Neutrophil (primary cell): ENCODE measurements at regions not wholly inside any gene's neighbourhood (a gene's known extent, or its start where the extent isn't known, plus 50 kb on each side); places are given as distances from the start of the nearest gene placed in this dataset.
"Not testable (repeated sequence)": the region's sequence is repeated elsewhere in the genome, so short reads cannot be mapped to it uniquely, and the experiment has no call there.

Source experiments
- H3K27ac ChIP-seq: fragments of 200-600 bp; sonication (generic); 2 replicates; pipeline ENCODE4 v1.5.1; 2016; ENCODE audit warnings: mild to moderate bottlenecking, moderate library complexity
- H3K27me3 ChIP-seq: fragments of 200-600 bp; sonication (generic); 2 replicates; pipeline ENCODE4 v1.6.0; 2016; ENCODE audit warnings: mild to moderate bottlenecking
- H3K36me3 ChIP-seq: fragments of 200-600 bp; sonication (generic); 2 replicates; pipeline ENCODE4 v1.5.1; 2017
- H3K4me1 ChIP-seq, 2 experiments: fragments of 200-600 bp in 1 of 2; sonication (generic) in 1 of 2; 1 replicate in 1 of 2; 2 replicates in 1 of 2; pipeline versions ENCODE4 v1.5.1 to v1.6.1; 2013 to 2016; ENCODE audit warnings: low read depth in 1 of 2, low read length in 1 of 2, mild to moderate bottlenecking in 1 of 2, moderate library complexity in 1 of 2; ENCODE audit not compliant: control insufficient read depth in 1 of 2, insufficient read depth in 1 of 2
- H3K4me3 ChIP-seq, 2 experiments: fragments of 200-600 bp in 1 of 2; sonication (generic) in 1 of 2; 1 replicate in 1 of 2; 2 replicates in 1 of 2; pipeline ENCODE4 v1.5.1; 2013 to 2016; ENCODE audit warnings: low read depth in 1 of 2, low read length in 1 of 2, mild to moderate bottlenecking in 1 of 2, moderate library complexity in 1 of 2
- H3K9me3 ChIP-seq: fragments of 200-600 bp; sonication (generic); 2 replicates; pipeline ENCODE4 v1.5.1; 2016
- TF ChIP-seq, protein P1 (sequence below): fragments of 200-600 bp; sonication (generic); IDR thresholded peaks from 2 replicates; pipeline ENCODE4 v1.5.1; 2016; ENCODE audit warnings: antibody characterized with exemption

DNA sequence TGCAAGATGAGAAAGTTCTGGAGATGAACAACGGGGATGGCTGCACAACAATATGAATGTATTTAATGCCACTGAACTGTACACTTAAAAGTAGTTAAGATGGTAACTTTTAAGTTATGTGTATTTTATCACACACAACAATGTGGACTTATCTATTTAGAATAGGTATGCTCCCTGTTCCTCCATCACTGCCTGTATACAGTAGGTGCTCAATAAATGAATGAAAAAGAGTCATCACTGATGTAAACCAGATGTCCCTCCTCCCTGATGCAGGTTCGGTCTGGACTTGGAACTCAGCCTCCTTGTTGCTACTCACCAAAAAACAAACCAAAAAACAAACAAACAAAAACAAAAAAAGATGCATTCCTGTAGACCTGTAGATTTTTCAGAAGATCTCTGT lies 65.9 kb upstream of the BOD1 start:
- TF ChIP-seq, protein P1, sequence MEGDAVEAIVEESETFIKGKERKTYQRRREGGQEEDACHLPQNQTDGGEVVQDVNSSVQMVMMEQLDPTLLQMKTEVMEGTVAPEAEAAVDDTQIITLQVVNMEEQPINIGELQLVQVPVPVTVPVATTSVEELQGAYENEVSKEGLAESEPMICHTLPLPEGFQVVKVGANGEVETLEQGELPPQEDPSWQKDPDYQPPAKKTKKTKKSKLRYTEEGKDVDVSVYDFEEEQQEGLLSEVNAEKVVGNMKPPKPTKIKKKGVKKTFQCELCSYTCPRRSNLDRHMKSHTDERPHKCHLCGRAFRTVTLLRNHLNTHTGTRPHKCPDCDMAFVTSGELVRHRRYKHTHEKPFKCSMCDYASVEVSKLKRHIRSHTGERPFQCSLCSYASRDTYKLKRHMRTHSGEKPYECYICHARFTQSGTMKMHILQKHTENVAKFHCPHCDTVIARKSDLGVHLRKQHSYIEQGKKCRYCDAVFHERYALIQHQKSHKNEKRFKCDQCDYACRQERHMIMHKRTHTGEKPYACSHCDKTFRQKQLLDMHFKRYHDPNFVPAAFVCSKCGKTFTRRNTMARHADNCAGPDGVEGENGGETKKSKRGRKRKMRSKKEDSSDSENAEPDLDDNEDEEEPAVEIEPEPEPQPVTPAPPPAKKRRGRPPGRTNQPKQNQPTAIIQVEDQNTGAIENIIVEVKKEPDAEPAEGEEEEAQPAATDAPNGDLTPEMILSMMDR = no peak
- Histone ChIP-seq H3K4me1 (no peaks in the 10 kb centered on the region), H3K36me3 (no peaks in the 10 kb centered on the region), H3K9me3 (no peaks in the 10 kb centered on the region), H3K27me3 (no peaks in the 10 kb centered on the region), H3K27ac (no peak overlapping the region), H3K4me3 (no peak overlapping the region)

DNA sequence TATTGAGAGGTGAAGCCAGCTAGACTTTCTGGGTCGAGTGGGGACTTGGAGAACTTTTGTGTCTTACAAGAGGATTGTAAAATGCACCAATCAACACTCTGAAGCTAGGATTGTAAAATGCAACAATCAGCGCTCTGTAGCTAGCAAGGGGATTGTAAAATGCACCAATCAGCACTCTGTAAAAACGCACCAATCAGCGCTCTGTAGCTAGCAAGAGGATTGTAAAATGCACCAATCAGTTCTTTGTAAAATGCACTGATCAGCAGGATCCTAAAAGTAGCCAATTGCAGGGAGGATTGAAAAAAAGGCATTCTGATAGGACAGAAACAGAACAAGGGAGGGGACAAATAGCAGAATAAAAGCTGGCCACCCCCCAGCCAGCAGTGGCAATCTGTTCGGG lies 68.1 kb upstream of the BOD1 start:
- H3K9me3 ChIP-seq, H3K36me3 ChIP-seq, H3K27me3 ChIP-seq, H3K4me3 ChIP-seq, H3K4me1 ChIP-seq, H3K27ac ChIP-seq: not testable (repeated sequence)

DNA sequence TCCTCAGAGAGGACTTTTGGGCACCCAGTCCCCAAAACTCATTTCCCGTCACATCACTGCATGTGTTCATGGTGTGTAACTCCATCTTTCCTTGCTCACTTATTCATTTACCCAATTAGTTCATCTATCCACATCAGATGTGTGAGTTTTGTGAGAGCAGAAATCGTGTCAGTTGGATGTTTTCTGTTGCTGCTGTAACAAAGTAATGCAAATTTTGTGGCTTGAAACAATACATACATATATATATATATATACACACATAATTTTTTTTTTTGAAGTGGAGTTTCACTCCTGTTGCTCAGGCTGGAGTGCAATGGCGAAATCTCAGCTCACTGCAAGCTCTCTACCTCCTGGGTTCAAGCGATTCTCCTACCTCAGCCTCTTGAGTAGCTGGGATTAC lies 70.5 kb upstream of the BOD1 start:
- Histone ChIP-seq H3K27me3 (no peaks in the 10 kb centered on the region), H3K36me3 (no peaks in the 10 kb centered on the region), H3K27ac (no peak overlapping the region), H3K4me3 (no peak overlapping the region), H3K9me3 (no peaks in the 10 kb centered on the region), H3K4me1 (peaks cover 0 to 10% of the 10 kb centered on the region in 2 experiments)
- TF ChIP-seq, protein P1 = no peak

DNA sequence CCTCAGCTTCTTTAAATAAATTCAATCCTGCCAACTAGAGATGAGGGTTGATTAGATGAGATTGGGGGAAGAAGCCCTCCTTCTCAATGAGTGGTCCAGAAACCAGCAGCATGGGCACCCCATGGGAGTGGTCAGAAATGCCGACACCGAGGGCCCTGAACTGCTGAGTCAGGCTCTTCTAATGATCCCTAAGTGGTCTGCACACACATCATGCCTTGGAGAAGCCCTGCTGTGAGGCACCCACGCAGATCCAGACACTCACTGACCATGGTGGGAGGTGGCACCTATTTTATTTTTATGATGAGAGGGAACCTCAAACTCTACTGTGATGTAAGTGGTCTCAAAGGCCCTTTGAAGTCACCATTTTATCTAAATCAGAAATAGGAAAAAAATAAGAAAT lies 72.3 kb upstream of the BOD1 start:
- TF ChIP-seq, protein P1 = no peak
- Histone ChIP-seq H3K4me3 (no peak overlapping the region), H3K4me1 (peaks cover 0 to 10% of the 10 kb centered on the region in 2 experiments), H3K9me3 (no peaks in the 10 kb centered on the region), H3K36me3 (no peaks in the 10 kb centered on the region), H3K27me3 (no peaks in the 10 kb centered on the region), H3K27ac (no peak overlapping the region)

DNA sequence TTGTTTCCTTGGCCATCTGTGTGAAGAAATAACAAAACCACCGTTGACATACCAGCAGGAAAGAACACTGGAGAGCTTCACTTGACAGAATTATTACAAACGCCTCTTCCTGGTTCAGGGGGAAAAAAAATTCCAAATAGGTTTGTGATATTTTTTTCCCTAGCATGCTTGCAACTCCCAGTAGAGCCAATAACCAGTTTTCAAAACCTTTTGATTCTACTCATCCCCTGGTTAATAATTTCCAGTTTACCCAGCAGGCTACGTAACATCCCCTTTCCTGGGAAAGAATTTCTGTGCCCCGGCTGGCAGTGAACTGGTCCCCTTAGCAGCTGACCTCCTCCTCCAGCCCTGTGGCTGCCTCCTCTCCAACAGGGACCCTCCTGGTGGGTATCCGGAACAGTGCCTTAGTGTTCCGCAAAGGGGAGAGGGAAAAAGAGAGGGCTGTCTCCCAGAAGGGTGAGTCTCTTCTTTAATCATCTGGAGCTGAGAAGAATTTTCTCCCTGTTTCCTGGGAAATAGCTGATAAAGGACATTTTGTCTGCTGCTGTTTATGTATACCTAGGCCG lies 72.8 kb upstream of the BOD1 start:
- Histone ChIP-seq H3K27ac (no peak overlapping the region), H3K27me3 (no peaks in the 10 kb centered on the region), H3K4me1 (peaks cover 0 to 10% of the 10 kb centered on the region in 2 experiments), H3K4me3 (no peak overlapping the region), H3K9me3 (no peaks in the 10 kb centered on the region), H3K36me3 (no peaks in the 10 kb centered on the region)
- TF ChIP-seq, protein P1 = no peak

DNA sequence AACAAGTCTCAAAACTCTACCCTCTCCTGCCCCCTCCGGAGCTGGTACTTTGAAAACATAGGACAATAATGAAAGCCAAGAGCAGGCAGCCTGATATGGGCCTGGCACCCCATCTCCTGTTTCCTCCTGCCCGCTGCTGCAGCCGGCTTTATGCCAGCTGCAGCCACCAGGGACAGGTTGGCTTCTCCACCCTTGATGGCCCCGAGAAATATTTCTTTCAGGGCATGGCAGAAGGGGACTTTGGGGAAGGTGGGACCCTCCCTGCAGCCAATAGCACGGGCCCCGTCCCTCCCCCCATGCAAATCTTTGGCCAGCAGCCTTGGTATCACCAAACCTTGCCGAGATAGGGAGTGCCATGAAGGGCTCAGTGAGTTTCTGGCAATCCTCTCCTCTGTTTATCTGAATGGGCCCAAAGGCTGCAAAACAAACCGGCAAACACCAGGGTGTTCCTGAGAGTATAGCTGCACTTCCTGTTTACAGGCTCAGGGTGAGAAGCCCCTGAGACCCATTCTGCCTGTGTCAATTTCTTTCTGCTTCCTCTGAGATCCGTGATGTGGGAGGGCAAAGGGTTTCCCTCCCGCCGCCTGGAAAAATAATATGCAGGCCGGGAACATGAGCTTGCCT lies 73.4 kb upstream of the BOD1 start:
- Histone ChIP-seq H3K27me3 (no peaks in the 10 kb centered on the region), H3K27ac (no peak overlapping the region), H3K9me3 (no peaks in the 10 kb centered on the region), H3K4me1 (peaks cover 0 to 10% of the 10 kb centered on the region in 2 experiments), H3K4me3 (no peak overlapping the region), H3K36me3 (no peaks in the 10 kb centered on the region)
- TF ChIP-seq, protein P1 = no peak
